GM12891 (cell line): ENCODE measurements at regions not wholly inside any gene's neighbourhood (a gene's known extent, or its start where the extent isn't known, plus 50 kb on each side); places are given as distances from the start of the nearest gene placed in this dataset.
A peak's percentile ranks its signal among the peaks of the same experiment; 100 is the strongest.

ENCODE experiments used
- DNase-seq: peaks from one replicate; pipeline ENCODE4 v3.0.0; 2011; ENCODE audit warnings: low spot score; ENCODE audit not compliant: insufficient read length
- FAIRE-seq: peaks from 2 replicates; lab custom pipeline; 2011; peaks lifted over from hg19 to GRCh38; lab: Jason Lieb, UNC
- PAX5 ChIP-seq: IDR thresholded peaks from 2 replicates; pipeline ENCODE4 v1.6.1; 2011; ENCODE audit warnings: low read length, moderate library complexity, mild to moderate bottlenecking; ENCODE audit not compliant: insufficient read depth, severe bottlenecking
- POLR2A ChIP-seq: IDR thresholded peaks from 2 replicates; pipeline ENCODE4 v1.6.1; 2011; ENCODE audit warnings: low read depth, low read length, control low read depth
- POLR2AphosphoS5 ChIP-seq: IDR thresholded peaks from 2 replicates; pipeline ENCODE4 v1.6.1; 2011; ENCODE audit warnings: low read depth, low read length, control low read depth
- POU2F2 ChIP-seq: IDR thresholded peaks from 2 replicates; pipeline ENCODE4 v1.6.1; 2011; ENCODE audit warnings: low read depth, mild to moderate bottlenecking, control low read depth, low read length, moderate library complexity
- SPI1 ChIP-seq: IDR thresholded peaks from 2 replicates; pipeline ENCODE4 v1.6.1; 2011; ENCODE audit warnings: low read depth, low read length, control low read depth
- TAF1 ChIP-seq: IDR thresholded peaks from 2 replicates; pipeline ENCODE4 v1.6.1; 2011; ENCODE audit warnings: low read depth, low read length, control low read depth

DNA sequence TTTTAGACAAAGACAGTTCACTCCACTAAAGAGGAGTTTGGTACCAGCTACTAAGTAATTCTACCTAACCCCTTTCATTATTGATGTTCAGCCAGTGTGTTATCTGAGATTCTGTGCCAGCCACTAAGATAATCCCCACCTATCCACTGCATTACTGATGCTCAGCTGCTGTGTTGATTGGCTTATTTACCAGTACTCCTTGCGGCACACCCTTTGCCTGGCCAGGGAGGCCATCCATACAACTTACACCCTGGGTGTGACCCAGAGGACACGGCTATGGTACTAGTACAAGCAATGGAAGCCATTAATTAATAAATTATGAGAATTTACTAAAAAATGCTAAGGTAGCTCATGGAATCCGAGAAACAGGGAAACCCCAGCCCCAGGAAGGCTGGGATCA is 290.7 kb upstream of the CTNNB1 start:
- DNase-seq (no peak), FAIRE-seq (no peak)
- TF ChIP-seq PAX5 = no peak
- no peak for TF ChIP-seq TAF1
- no peak for TF ChIP-seq POLR2A

DNA sequence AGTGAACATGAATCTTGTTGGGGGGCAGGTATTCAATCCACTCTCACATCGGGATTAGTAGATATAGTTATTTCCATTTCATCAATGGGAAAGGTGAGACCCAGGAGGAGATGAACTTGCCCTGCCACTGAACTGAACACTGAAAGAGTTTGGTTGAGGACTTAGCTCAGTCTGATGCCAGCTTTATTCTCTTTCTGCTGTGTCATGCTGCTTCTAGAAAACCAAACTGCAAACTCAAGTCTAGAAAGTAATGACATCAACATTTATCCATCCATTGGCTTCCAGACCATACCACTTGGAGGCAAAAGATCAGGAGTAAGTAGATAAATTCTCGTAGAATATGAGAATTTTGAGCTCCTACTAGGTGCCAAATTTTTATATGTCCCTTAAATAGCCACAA is 288.0 kb upstream of the CTNNB1 start:
- FAIRE-seq (no peak), DNase-seq (no peak)
- no peak for TF ChIP-seq POLR2A
- no peak for TF ChIP-seq PAX5
- no peak for TF ChIP-seq TAF1

DNA sequence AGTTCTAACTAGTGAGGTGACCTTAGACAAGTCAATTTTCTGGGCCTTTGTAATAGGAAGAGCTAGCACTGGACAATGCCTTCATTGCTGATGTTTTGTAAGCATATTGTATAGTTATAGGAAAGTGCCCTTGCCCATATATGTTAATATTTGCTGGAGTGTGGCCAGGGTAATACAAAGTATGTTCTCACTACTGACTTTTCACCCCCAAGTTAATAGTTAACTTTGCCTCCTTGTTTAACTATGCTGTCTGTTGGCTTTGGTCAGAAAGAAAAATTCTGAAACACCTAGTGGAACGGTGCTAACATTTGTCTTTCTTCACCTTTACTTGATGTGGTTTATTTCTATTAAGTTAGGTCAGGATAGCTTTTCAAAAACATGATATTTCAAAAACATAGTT is 287.4 kb upstream of the CTNNB1 start:
- TF ChIP-seq TAF1 = no peak
- no peak for TF ChIP-seq POU2F2
- TF ChIP-seq POLR2A = no peak
- TF ChIP-seq PAX5 = no peak
- TF ChIP-seq SPI1 = no peak
- TF ChIP-seq POLR2AphosphoS5 = no peak
- no peak for FAIRE-seq
- DNase-seq = no peak

DNA sequence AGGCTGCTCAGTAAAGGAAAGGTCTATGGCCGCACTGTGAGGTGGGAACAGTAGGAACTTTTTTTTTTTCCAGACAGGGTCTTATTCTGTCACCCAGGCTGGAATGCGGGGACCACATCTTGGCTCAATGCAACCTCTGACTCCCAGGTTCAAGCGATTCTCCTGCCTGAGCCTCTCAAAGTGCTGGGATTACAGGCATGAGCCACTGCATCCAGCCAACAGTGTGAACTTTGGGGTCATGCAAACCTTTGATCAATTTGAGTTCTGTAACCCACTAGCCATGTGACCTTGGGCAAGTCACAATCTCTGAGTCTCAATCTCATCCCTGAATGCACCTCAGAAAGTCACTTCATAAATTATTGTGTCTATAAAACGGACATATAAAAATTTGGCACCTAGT is 286.8 kb upstream of the CTNNB1 start:
- no peak for DNase-seq
- TF ChIP-seq PAX5 (no peak), POLR2AphosphoS5 (no peak), POU2F2 (no peak), SPI1 (no peak), POLR2A (no peak), TAF1 (no peak)
- no peak for FAIRE-seq

DNA sequence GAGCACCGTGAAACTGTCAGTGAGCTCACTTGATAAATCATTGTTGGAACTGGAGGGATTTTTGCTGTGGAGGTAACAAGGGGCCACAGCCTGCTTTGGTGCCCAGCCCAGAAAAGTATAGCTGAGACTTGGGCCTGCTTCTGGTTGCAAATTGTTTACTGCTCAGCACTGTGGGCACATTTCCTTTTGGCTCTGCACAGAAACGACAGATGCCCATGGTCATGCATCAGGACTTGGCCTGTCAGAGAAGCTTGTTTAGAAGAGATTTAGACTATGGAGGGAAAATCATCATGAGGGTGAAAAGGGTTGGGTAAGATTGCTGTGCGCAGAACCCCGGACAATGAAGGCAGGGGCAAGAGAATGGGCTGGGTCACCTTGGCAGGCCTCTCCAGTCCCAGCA is 286.1 kb upstream of the CTNNB1 start:
- TF ChIP-seq POLR2AphosphoS5 (no peak), POLR2A (no peak), SPI1 (no peak), TAF1 (no peak), PAX5 (no peak), POU2F2 (no peak)
- no peak for FAIRE-seq
- no peak for DNase-seq

DNA sequence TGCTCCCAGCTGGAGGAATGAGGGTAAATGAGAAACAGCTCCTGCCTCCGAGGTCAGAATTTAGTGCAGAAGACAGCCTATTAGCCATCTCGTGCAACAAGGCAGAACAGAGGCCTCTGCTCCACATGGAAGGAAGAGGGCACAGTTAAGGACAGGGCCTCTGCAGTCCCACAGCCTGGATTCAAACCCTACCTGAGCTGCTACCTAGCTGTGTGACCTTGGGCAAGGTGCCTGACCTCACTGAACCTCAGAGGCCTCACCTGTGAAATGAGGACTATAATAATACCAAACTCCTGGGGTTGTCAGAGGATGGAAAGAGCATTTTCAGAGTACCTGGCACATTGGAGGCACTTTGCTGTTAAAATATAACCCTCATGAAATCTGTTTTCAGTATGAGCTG is 285.7 kb upstream of the CTNNB1 start:
- TF ChIP-seq POLR2A = no peak
- no peak for TF ChIP-seq POU2F2
- no peak for TF ChIP-seq SPI1
- no peak for TF ChIP-seq POLR2AphosphoS5
- TF ChIP-seq TAF1 = no peak
- no peak for TF ChIP-seq PAX5
- DNase-seq (no peak), FAIRE-seq (no peak)

DNA sequence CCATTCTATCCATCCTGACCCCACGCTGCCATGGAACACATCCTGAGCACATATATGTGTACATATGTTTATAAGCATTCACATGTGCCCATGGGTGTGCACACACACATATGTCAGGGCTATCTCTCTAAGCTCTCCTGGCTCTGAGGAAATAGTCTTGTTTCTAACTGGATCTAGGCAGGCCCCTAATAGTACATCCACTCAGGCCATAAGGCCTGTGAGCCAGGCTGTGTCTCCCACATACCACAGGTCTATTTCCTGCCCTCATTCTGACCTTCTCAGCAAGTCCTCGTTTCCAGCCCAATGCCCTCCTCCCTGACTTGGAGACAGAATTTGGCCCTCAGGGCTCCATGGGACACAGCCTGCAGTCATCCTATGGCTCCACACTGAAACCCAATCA is 284.8 kb upstream of the CTNNB1 start:
- TF ChIP-seq PAX5 = no peak
- FAIRE-seq (no peak), DNase-seq (no peak)

DNA sequence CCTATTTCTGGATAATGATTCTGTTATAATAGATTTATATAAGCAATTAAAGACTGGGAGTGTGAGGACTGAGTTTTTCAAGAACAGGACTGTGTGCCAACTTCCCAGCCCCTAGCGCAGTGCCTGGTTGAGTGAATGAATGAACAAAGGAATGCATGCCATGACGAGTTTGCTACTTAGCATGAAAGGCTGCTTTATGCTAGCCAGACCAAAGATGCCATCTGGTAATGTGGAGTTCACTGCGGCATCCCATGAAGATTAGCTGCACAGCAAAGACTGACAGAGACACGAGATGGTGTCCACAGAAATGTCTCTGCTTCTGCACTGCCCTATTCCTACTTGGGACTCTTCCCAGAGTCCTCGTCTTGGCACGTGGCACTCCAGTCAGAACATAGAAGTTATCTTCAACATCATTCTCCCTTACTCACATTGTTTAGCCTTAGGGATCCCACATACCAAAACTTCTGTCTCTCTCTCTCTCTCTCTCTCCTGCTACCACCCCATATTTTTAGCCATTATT is 283.9 kb upstream of the CTNNB1 start:
- DNase-seq = no peak
- no peak for TF ChIP-seq POU2F2
- no peak for TF ChIP-seq PAX5
- no peak for TF ChIP-seq POLR2AphosphoS5
- no peak for TF ChIP-seq POLR2A
- TF ChIP-seq TAF1 = no peak
- no peak for TF ChIP-seq SPI1
- FAIRE-seq = no peak

DNA sequence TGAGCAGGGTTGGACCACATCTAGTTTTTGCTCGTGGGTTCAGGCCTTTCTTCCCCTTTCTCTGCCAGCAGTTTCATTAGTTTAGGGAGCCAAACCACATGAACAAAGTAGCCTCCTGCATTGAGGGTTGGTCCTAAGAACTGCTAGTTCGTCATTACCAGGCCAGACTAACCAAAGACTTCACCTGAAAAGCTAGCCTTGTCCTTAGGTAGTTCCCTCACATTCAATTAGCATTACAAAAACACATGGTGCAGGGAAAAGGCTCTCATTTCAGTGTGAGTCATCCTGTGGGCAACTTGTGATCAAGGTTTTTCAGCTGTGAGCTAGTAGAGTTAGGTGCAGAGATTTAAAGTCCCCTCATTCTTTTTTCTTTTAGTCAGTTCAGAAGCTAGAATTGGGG is 279.3 kb upstream of the CTNNB1 start:
- FAIRE-seq (no peak), DNase-seq (no peak)
- TF ChIP-seq SPI1 (no peak), POLR2A (no peak), PAX5 (no peak), TAF1 (no peak), POLR2AphosphoS5 (no peak), POU2F2 (no peak)

DNA sequence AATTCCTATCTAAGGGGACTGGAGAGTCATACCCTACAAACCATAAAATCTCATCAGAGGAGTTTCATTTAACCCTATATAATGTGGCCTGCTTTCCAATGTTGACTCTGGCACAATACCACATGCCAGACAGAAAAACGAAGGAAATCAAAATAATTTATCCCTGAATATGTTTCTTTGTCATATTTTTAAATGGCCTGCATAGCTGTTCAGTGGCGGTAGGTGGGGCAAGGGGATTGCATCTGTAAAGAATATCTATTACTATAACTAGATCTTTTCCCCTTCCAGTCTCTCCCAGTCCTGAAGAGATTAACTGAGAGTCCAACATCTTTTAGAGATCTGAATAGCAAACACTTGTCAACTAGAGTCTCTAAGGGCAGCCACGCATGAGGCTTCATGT is 278.1 kb upstream of the CTNNB1 start:
- DNase-seq = no peak
- no peak for TF ChIP-seq POLR2AphosphoS5
- TF ChIP-seq POLR2A = no peak
- TF ChIP-seq POU2F2 = no peak
- no peak for TF ChIP-seq PAX5
- no peak for TF ChIP-seq SPI1
- no peak for TF ChIP-seq TAF1
- no peak for FAIRE-seq

DNA sequence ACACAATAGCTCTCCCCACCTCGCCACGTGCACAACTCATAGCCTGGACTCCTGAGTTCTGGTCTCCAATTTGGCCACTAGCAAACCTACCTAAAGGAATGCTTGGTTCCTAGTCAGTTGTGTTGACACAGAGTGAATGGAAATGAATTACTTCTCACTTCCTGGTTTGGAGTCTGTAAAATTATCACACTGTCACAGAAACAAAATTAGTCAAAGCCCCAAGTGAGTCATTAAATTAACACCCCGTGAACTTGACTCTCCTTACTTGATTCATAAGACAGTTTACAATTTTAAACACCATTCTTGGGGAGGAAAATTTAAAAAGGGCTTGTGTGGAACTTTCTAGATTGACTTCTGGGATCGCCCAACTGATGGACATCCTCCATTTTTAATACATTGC is 276.2 kb upstream of the CTNNB1 start:
- no peak for DNase-seq
- FAIRE-seq = no peak
- no peak for TF ChIP-seq PAX5
- TF ChIP-seq POLR2A = no peak
- peak; percentile 55 for TF ChIP-seq SPI1

DNA sequence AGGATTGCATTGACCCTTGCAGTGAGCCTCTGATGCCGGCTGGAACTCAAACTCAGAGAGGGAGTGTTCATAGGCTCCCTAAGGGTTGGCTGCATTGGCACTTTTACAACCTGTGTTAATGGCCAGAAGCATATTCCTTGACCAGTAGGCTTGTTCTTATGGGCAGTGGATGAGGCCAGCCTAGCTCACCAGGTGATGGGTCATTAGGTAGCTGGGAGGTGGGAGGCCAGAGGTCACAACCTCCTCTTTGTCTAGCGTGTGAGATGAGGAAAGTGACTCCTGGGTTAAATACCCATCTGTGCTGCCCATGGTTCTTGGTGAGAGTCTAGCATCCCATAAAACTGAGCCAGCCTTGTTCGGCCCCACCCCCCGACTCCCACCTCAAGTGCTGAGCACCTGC is 275.7 kb upstream of the CTNNB1 start:
- FAIRE-seq = no peak
- no peak for DNase-seq
- TF ChIP-seq POLR2A (no peak), TAF1 (no peak), SPI1 (no peak), POLR2AphosphoS5 (no peak), PAX5 (no peak)
